ENCODE measurements at regions not wholly inside any gene's neighbourhood (a gene's known extent, or its start where the extent isn't known, plus 50 kb on each side); places are given as distances from the start of the nearest gene placed in this dataset.
"Not testable (repeated sequence)": the region's sequence is repeated elsewhere in the genome, so short reads cannot be mapped to it uniquely, and the experiment has no call there.

- TF ChIP-seq CTCF (IDR thresholded peaks at IDR 0.05 in 2 of 3, conservative IDR thresholded peaks at IDR 0.05 in 1 of 3; ENCODE audit: borderline replicate concordance in 1 of 3, insufficient read depth in 1 of 3, low read depth in 2 of 3, low read length in 2 of 3); EZH2 (IDR thresholded peaks at IDR 0.05); TCF7L2 (IDR thresholded peaks at IDR 0.05; ENCODE audit: borderline replicate concordance, extremely low read depth, insufficient read depth, insufficient read length); EZH2phosphoT487 (IDR thresholded peaks at IDR 0.05; ENCODE audit: borderline replicate concordance); REST (IDR thresholded peaks at IDR 0.05; ENCODE audit: low read depth); SIN3A (IDR thresholded peaks at IDR 0.05; ENCODE audit: low read depth); SP1 (IDR thresholded peaks at IDR 0.05; ENCODE audit: low read depth); POLR2A (IDR thresholded peaks at IDR 0.05; ENCODE audit: borderline replicate concordance, extremely low read depth, insufficient read depth, insufficient read length); POLR2AphosphoS5 (IDR thresholded peaks at IDR 0.05; ENCODE audit: low read depth, low read length); RAD21 (IDR thresholded peaks at IDR 0.05; ENCODE audit: low read depth); MAX (IDR thresholded peaks at IDR 0.05); YY1 (IDR thresholded peaks at IDR 0.05; ENCODE audit: extremely low read depth, insufficient replicate concordance, low read depth, low read length); ZNF274 (IDR thresholded peaks at IDR 0.05; ENCODE audit: low read depth, low read length); ZFX (IDR thresholded peaks at IDR 0.05): not testable (repeated sequence)
These were observed 567.9 kb upstream of the HS3ST1 start for GRCh38 chr4:11996581-11996980.
